Thyroid gland (tissue), 4 donors: ENCODE measurements at regions not wholly inside any gene's neighbourhood (a gene's known extent, or its start where the extent isn't known, plus 50 kb on each side); places are given as distances from the start of the nearest gene placed in this dataset.

Source experiments
- DNase-seq, 2 donors: peaks; one replicate each; pipeline ENCODE4 v3.0.0-alpha.2; 2019
- H3K27ac ChIP-seq, 3 donors: fragments of 200-600 bp; sonication (generic); 1 replicate in 2 of 3; 2 replicates in 1 of 3; pipeline ENCODE4 v1.5.1; 2016 to 2019; ENCODE audit warnings: mild to moderate bottlenecking in 1 of 3, moderate library complexity in 1 of 3
- H3K27me3 ChIP-seq: fragments of 200-600 bp; sonication (generic); one replicate; pipeline ENCODE4 v1.5.1; 2019
- H3K36me3 ChIP-seq, 2 donors: fragments of 200-600 bp; sonication (generic); one replicate each; pipeline ENCODE4 v1.5.1; 2016 to 2019
- H3K4me1 ChIP-seq, 2 donors: fragments of 200-600 bp; sonication (generic); one replicate each; pipeline ENCODE4 v1.5.1; 2017 to 2019
- H3K4me3 ChIP-seq, 3 donors: fragments of 200-600 bp; sonication (generic); replicated peaks in 1 of 3; 1 replicate in 2 of 3; 2 replicates in 1 of 3; pipeline ENCODE4 v1.5.1; 2016; ENCODE audit warnings: mild to moderate bottlenecking in 1 of 3
- H3K9me3 ChIP-seq: fragments of 200-600 bp; sonication (generic); one replicate; pipeline ENCODE4 v1.5.1; 2017
- POLR2A ChIP-seq, 2 donors: fragments of 450-650 bp; IDR thresholded peaks; one replicate each; pipeline ENCODE4 v1.6.1; 2017; ENCODE audit warnings: antibody characterized with exemption in 2 of 2, mild to moderate bottlenecking in 2 of 2, moderate library complexity in 1 of 2
- WGBS, 2 donors: methylation state at CpG; one replicate each; pipeline ENCODE4 v1.1.5; 2017; 5-methylcytosine and 5-hydroxymethylcytosine counted together
- intact Hi-C: fragments of 100-400 bp; cut with DNase I; formaldehyde crosslinking; loops from one replicate; pipeline ENCODE4 v1.15.1; 2023
- TF ChIP-seq, protein P1 (sequence below), 6 experiments: fragments of 200-600 bp in 3 of 6; fragments of 450-650 bp in 3 of 6; sonication (generic) in 3 of 6; IDR thresholded peaks; one replicate each; pipeline ENCODE4 v1.5.1; 2016 to 2019; ENCODE audit warnings: antibody characterized with exemption in 6 of 6, mild to moderate bottlenecking in 2 of 6, inconsistent platforms in 1 of 6, moderate library complexity in 1 of 6

DNA sequence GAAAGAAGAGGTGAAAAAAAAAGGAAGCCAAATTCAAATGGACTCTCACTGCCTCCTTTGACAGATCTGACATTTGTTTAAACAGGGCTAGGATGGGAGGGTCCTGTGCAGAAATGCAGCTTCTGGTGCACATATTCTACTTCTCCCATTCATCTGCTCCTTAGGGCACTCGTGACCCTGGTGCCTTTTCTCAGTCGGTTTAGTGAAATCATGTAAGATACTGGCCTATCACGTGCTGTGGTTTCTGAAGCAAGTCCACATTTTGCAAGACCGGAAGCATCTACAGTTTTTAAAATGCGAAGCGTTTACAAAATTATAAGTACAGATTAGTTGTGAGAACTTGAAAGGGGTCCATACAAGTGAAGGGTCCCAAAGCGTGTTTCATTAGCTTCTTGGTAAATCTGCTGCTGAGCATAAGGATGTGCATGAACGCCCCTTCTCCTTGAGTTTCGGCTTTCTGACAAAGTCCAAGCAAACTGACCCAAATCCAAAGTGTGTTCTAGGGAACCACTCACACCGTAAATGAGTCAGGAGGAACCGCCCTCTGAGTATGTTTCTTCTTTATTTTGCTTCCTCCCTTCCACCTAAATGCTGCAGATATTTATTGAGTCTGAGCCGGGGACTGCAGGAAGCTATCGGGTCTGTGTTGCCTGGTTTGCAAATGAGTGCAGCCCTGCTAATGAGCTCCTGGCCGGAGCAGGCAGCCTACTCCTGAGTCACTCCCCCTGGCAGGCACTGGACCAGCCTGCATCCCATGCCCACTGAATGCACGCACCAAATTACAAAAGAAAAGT, 323.8 kb upstream of the JARID2 start:
- TF ChIP-seq POLR2A (IDR thresholded peaks at IDR 0.05) = no peak
- TF ChIP-seq, protein P1, sequence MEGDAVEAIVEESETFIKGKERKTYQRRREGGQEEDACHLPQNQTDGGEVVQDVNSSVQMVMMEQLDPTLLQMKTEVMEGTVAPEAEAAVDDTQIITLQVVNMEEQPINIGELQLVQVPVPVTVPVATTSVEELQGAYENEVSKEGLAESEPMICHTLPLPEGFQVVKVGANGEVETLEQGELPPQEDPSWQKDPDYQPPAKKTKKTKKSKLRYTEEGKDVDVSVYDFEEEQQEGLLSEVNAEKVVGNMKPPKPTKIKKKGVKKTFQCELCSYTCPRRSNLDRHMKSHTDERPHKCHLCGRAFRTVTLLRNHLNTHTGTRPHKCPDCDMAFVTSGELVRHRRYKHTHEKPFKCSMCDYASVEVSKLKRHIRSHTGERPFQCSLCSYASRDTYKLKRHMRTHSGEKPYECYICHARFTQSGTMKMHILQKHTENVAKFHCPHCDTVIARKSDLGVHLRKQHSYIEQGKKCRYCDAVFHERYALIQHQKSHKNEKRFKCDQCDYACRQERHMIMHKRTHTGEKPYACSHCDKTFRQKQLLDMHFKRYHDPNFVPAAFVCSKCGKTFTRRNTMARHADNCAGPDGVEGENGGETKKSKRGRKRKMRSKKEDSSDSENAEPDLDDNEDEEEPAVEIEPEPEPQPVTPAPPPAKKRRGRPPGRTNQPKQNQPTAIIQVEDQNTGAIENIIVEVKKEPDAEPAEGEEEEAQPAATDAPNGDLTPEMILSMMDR (IDR thresholded peaks at IDR 0.05) = no peak
- no peak overlapping the region for H3K27ac ChIP-seq
- intact Hi-C loops = no loop called here
- 83 to 85% methylated on average over 15 of the region's 15 CpGs for WGBS, 2 donors
- H3K27me3 ChIP-seq = no peaks in the 10 kb centered on the region
- DNase-seq = no peak
- H3K9me3 ChIP-seq = no peaks in the 10 kb centered on the region
- peaks cover 0 to 21% of the 10 kb centered on the region in 2 donors for H3K4me1 ChIP-seq
- H3K4me3 ChIP-seq = no peak overlapping the region
- no peaks in the 10 kb centered on the region for H3K36me3 ChIP-seq

- peaks cover 0 to 21% of the 10 kb centered on the region in 2 donors for H3K4me1 ChIP-seq
- 83 to 85% methylated on average over 8 to 9 of the region's 9 CpGs for WGBS, 2 donors
- H3K36me3 ChIP-seq = no peaks in the 10 kb centered on the region
- no peak overlapping the region for H3K4me3 ChIP-seq
- TF ChIP-seq POLR2A (IDR thresholded peaks at IDR 0.05) = no peak
- TF ChIP-seq, protein P1 (IDR thresholded peaks at IDR 0.05) = no peak
- DNase-seq = no peak
- no peak overlapping the region for H3K27ac ChIP-seq
- H3K27me3 ChIP-seq = no peaks in the 10 kb centered on the region
- intact Hi-C loops = no loop called here
- H3K9me3 ChIP-seq = no peaks in the 10 kb centered on the region
These were observed 323.0 kb upstream of the JARID2 start for GRCh38 chr6:14922706-14923460.

GRCh38 chr6:14924126-14925024, 321.5 kb upstream of the JARID2 start:
- no peak overlapping the region for H3K4me3 ChIP-seq
- TF ChIP-seq POLR2A (IDR thresholded peaks at IDR 0.05) = no peak
- TF ChIP-seq, protein P1 (IDR thresholded peaks at IDR 0.05) = no peak
- DNase-seq = peak in 1 of 2 donors; percentile 18
- intact Hi-C loops = no loop called here
- H3K36me3 ChIP-seq = no peaks in the 10 kb centered on the region
- H3K27ac ChIP-seq = no peak overlapping the region
- peaks cover 0 to 21% of the 10 kb centered on the region in 2 donors for H3K4me1 ChIP-seq
- H3K9me3 ChIP-seq = no peaks in the 10 kb centered on the region
- H3K27me3 ChIP-seq = no peaks in the 10 kb centered on the region
- 61 to 69% methylated on average over 14 of the region's 14 CpGs for WGBS, 2 donors

- 60 to 61% methylated on average over 5 of the region's 5 CpGs for WGBS, 2 donors
- intact Hi-C loops = no loop called here
- H3K36me3 ChIP-seq = no peaks in the 10 kb centered on the region
- H3K4me3 ChIP-seq = no peak overlapping the region
- TF ChIP-seq POLR2A (IDR thresholded peaks at IDR 0.05) = no peak
- TF ChIP-seq, protein P1 (IDR thresholded peaks at IDR 0.05) = no peak
- H3K27me3 ChIP-seq = no peaks in the 10 kb centered on the region
- peaks cover 0 to 21% of the 10 kb centered on the region in 2 donors for H3K4me1 ChIP-seq
- H3K9me3 ChIP-seq = no peaks in the 10 kb centered on the region
- DNase-seq = no peak
- no peak overlapping the region for H3K27ac ChIP-seq
These were observed 320.7 kb upstream of the JARID2 start for GRCh38 chr6:14925025-14925698.
